CD4-positive, alpha-beta T cell treated with Interleukin-17A for 1 hour (primary cell): ENCODE measurements at regions not wholly inside any gene's neighbourhood (a gene's known extent, or its start where the extent isn't known, plus 50 kb on each side); places are given as distances from the start of the nearest gene placed in this dataset.
"Not testable (repeated sequence)": the region's sequence is repeated elsewhere in the genome, so short reads cannot be mapped to it uniquely, and the experiment has no call there.

Experiments
- DNase-seq: peaks from one replicate; pipeline ENCODE4 v3.0.0-alpha.2; 2020

DNA sequence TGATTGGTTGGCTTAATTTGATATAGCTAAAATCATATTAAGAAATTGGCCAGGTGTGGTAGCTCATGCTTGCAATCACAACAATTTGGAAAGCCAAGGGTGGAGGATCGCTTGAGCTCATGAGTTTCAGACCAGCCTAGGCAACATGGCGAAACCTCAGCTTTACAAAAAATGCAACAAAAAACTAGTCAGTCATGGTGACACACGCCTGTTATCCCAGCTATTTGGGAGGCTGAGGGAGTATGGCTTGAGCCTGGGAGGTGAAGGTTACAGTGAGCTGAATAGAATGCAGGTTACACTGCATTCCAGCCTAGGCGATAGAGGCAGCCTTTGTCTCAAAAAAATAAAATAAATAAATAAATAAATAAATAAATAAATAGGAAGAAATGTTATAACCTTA is 1579.6 kb upstream of the SLC10A2 start:
- DNase-seq, result no peak

GRCh38 chr13:104641309-104641708 is 1575.1 kb upstream of the SLC10A2 start:
- DNase-seq, result no peak

- DNase-seq, result no peak
These were observed 1569.7 kb upstream of the SLC10A2 start for GRCh38 chr13:104635879-104636278.

- DNase-seq, result no peak
These were observed 1567.8 kb upstream of the SLC10A2 start for GRCh38 chr13:104634016-104634415.

DNA sequence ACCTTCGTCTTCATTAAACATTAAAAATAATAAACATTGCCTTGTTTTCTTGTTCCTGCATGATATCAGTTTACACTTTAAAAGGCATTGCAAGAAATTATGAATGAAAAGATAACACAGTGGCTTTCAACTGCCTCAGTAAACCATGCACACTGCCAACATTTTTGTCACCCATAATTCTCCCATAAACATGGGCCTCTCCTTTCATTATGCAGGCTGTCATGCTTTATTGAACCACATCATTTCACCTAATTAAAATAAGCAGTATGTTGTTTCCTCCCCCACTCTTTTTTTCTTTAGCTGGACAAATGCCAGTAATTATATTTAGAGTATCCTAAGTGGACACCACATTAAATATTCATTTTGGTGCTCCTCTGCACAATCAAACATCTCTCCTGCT is 1566.5 kb upstream of the SLC10A2 start:
- DNase-seq, result no peak

DNA sequence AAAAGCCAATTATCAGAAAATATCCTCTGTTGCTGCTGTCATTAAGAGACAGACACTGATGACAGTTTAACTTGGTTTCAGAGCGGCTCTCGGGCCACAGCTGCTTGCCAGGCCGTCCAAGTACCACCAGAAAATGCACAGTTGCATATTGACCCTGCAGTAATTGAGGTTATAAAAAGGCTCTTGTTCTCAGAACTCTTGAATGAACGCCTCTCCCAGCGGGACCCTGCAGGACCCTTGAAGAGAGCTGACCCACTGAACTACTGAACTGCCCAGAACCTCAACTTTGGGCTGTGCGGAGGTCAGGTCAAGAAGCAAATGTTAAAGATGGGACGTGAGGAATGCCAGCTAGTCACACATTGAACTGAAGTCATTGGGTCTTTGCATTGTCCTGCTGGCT is 1559.0 kb upstream of the SLC10A2 start:
- DNase-seq, result no peak

DNA sequence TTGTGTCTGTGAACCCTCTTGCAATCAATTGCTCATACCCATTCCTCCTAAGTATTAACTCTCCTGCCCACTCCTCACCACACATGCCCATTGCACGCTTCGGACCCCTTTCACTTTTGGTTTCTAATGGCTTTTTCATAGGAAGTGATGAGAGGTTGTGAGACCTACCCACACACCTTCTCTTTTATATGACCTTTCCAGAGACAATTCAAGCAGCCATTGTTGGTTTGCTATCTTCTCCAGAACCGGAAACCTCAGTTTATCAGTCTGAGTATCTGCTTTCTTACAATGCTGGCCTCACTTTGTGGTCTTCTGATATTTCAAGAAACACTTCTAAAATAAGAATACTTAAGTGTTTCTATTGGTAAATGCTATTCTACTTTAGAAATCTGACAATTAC is 1550.8 kb upstream of the SLC10A2 start:
- no peak for DNase-seq

DNA sequence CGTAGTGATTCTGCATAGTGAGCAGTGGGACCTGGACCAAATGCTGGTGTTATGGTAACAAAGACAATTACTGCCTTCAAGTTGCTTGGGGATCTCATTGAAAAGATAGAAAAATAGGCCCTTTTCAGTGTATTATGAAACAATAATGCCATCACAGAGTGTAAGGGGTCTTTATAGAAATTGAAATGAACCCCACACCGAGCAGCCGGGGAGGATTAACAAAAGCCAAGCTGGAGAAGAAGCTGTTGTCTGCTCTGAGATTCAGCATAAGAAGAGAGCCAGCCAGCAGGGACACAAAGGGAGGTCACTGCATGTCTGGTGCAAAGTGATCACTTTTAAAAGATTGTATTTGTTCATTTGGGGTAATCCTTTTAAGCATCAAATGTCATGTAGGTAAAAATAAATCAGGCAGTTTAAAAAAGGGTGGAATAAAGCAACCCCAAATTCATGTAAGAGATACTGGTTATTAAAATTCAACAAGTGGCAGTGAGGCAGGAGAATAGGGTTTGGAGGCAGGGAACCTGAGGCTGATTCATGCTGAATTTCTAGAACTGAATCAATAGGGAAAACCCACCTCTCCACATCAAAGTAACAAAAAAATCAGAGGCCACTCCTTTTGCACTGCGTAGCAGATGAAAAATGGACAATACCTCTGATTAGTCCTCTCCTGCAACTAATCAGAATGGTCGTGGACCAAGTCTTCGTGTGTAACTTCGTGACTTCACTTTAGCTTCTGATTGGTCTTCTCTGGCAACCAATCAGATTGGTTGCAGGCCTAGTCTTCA is 1548.3 kb upstream of the SLC10A2 start:
- DNase-seq, result no peak

DNA sequence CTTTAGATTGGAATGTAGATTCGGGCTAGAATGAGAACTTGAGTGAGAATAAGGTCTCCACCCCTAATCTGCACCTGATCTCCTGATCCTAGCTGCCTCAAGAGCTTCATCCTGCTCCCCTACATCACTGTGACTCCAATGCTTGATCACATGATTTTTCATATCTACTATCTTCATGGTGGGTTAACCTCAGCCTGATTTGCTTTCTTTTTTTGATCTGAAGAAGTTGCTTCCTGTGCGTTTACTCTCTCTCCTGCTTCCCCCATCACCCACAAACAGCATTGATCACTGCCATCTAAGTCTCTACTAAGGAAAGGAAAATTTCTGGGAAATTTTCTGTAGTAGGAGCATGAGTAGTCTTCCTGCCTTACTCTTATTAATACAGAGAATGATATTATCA is 1542.1 kb upstream of the SLC10A2 start:
- no peak for DNase-seq

DNA sequence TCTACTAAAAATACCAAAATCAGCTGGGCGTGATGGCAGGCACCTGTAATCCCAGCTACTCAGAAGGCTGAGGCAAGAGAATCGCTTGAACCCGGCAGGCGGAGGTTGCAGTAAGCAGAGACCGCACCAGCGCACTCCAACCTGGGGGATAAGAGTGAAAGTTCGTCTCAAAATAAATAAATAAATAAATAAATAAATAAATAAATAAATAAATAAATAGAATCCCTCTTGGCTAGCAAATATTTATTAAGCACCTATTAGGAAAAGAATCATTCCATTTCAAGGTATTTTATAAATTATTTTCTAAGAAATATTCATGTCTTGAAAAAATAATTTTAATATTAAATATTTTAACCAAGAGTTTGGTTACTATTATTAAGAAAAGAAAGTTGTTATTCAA is 1539.2 kb upstream of the SLC10A2 start:
- not testable (repeated sequence) for DNase-seq

- DNase-seq, result no peak
These were observed 1531.4 kb upstream of the SLC10A2 start for GRCh38 chr13:104597546-104598180.

DNA sequence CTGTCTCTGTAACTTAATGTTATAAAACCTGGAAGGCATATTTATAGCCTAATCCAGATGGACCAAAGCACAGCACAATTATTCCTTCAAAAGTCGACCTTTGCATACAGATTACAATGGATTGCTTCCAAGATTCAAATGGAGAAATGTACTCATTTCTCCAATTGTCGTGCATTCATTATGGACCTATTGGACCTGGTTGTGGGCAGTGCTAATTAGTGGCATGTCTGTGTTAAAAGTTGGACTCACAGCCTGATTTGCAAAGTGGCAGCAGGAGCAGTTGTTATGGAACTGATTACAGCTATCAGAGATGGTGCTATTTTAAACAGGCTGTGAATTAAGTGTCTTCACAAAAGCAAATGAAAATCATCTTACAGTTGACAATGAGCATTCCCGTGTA is 1529.3 kb upstream of the SLC10A2 start:
- DNase-seq, result no peak

DNA sequence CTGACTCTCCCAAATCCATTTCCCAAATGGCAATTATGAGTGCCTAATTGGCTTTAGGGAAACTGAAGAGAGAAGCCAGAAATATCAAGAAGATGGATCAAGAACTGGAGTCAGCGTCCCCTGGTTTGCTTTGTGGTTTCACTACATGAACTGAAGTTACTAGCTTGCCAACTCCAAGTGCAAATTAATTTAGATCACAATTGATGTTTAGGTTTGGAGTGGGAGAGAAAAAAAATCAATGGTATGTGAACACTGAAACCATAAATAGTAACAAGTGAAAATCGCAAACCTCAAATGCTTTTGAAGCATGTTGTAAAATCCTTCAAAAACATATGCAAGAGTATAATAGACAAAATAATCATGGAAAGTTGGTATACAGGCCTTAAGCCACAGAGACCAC is 1528.6 kb upstream of the SLC10A2 start:
- DNase-seq, result no peak

GRCh38 chr13:104593693-104594092 is 1527.5 kb upstream of the SLC10A2 start:
- DNase-seq, result no peak

GRCh38 chr13:104593251-104593576 is 1527.0 kb upstream of the SLC10A2 start:
- DNase-seq, result no peak

DNA sequence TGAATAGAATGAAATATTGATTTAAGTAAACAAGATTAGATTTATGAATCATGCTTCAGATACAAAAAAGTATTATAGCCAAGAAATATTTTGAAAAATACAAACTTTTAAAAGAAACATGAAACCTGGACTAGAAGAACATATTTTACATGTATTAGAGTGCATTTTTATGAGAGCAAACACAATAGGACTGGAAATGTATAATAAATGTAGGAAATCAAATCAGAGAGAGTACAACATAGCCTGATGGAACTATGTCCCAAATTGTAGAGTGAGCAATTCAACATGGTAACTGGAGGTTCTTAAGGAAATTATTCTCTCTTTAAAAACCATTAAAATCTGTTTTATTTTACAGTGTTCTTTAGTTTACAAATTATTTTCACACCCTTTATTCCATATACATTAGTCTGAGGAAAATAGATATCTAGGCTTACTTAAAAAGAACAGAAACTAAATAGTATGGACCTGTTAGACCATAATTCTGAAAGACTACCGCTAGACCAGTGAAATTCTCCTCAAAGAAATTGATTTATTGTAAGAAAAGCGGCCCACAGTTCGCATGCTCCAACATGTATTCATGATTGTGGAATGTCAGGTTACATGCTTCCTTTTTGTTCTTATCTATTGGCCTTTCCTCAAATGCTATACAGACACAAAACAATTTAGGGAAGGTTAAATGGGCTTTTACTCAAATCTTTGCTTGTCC is 1526.5 kb upstream of the SLC10A2 start:
- no peak for DNase-seq

GRCh38 chr13:104592127-104592526 is 1525.9 kb upstream of the SLC10A2 start:
- DNase-seq, result no peak

DNA sequence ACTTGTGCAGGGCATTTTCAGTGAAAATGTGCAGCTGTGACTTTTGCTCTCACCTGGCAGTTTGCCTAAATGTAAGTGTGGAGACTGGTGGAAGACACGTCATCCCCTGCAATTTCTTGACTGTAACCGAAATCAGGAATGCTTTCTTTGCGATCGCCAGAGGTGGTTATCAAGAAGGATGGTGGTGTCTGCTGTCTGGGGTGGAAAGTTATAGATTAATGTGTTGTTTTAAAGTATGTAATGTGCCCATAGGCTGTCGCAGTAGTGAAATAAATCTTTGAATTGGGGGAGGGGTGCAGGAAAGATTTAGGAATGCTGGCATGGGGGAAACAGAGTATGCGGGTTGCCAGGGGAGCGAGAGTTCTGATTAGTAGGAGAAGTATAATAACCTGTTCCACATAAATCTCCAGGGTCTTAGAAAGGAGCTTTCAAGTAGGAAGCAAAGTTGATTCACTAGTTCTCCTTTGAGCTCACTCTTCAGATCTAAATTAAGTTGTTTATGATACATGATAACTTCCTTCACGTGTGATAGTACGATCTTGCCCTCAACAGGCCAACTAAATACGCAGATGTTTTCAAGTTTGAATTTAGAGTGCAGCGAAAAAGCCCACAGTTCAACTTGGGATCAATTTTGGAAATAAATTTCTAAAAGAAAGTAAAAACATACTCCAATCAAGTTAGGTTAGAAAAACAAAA is 1520.0 kb upstream of the SLC10A2 start:
- no peak for DNase-seq

GRCh38 chr13:104584481-104584880 is 1518.3 kb upstream of the SLC10A2 start:
- DNase-seq, result no peak

- DNase-seq, result no peak
These were observed 1514.7 kb upstream of the SLC10A2 start for GRCh38 chr13:104580931-104581330.

- DNase-seq, result no peak
These were observed 1511.0 kb upstream of the SLC10A2 start for GRCh38 chr13:104577071-104577815.

GRCh38 chr13:104571893-104572229 is 1505.6 kb upstream of the SLC10A2 start:
- DNase-seq, result no peak
